ENCODE measurements at regions not wholly inside any gene's neighbourhood (a gene's known extent, or its start where the extent isn't known, plus 50 kb on each side); places are given as distances from the start of the nearest gene placed in this dataset.
"Not testable (repeated sequence)": the region's sequence is repeated elsewhere in the genome, so short reads cannot be mapped to it uniquely, and the experiment has no call there.

DNA sequence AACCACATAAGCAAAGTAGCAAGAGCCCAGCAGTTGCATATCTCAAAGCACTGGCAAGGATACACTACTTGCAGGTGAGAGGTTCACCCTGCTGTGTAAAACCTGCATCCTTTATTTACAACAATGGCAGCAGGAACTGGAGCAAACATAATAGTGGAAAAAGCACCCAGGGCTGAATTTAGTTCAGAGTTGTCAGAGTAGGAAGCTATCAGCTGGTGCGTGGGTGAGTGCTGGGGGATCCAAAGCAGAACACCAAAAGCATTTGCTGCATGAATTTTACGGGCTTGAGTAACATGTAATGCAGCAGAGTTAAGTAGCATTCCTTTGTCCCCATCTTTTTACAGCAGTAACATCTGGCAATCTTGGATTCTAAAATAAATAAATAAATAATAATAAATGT, 73.5 kb upstream of the SRD5A2 start:
- Mint-ChIP-seq H3K4me1 (no peaks in the 10 kb centered on the region), H3K4me3 (no peak overlapping the region), H3K27ac (ENCODE audit: unreplicated experiment) (no peak overlapping the region), H3K36me3 (ENCODE audit: low read depth) (no peaks in the 10 kb centered on the region), H3K9me3 (peaks cover 3% of the 10 kb centered on the region), H3K27me3 (ENCODE audit: low read depth) (peaks cover 43% of the 10 kb centered on the region)
- no peak for DNase-seq (ENCODE audit: low read depth, low spot score)
- TF ChIP-seq CTCF (conservative IDR thresholded peaks at IDR 0.05) = no peak

- Mint-ChIP-seq H3K27me3 (ENCODE audit: low read depth) (peaks cover 35% of the 10 kb centered on the region), H3K4me1 (no peaks in the 10 kb centered on the region), H3K4me3 (no peak overlapping the region), H3K27ac (ENCODE audit: unreplicated experiment) (no peak overlapping the region), H3K36me3 (ENCODE audit: low read depth) (no peaks in the 10 kb centered on the region), H3K9me3 (peaks cover 3% of the 10 kb centered on the region)
- DNase-seq (ENCODE audit: low read depth, low spot score) = no peak
- TF ChIP-seq CTCF (conservative IDR thresholded peaks at IDR 0.05) = no peak
Measured at GRCh38 chr2:31651736-31652135, 71.0 kb upstream of the SRD5A2 start.

- H3K27ac Mint-ChIP-seq (ENCODE audit: unreplicated experiment) = no peak overlapping the region
- H3K27me3 Mint-ChIP-seq (ENCODE audit: low read depth) = peaks cover 34% of the 10 kb centered on the region
- peaks cover 3% of the 10 kb centered on the region for H3K9me3 Mint-ChIP-seq
- no peak for DNase-seq (ENCODE audit: low read depth, low spot score)
- no peak overlapping the region for H3K4me3 Mint-ChIP-seq
- H3K4me1 Mint-ChIP-seq = no peaks in the 10 kb centered on the region
- TF ChIP-seq CTCF (conservative IDR thresholded peaks at IDR 0.05) = no peak
- no peaks in the 10 kb centered on the region for H3K36me3 Mint-ChIP-seq (ENCODE audit: low read depth)
Measured at GRCh38 chr2:31651267-31651666, 70.5 kb upstream of the SRD5A2 start.

GRCh38 chr2:31644551-31644950, 63.8 kb upstream of the SRD5A2 start:
- H3K4me1 Mint-ChIP-seq = no peaks in the 10 kb centered on the region

DNA sequence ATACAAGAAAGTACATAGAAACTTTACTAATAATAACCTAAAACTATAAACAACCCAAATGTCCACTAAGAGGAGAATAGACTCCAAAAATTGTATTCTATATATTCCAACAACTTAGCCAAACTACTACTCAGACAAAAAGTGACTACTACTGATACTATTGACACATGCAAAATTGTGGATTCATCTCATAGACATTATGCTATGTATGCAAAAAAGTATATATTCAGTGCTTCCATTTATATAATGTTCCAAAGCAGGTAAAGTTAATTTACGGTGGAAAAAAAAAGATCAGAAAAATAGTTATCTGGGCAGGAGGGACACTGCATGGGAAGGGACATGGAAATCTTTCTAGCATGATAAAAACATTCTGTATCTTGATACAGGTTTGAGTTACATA, 62.0 kb upstream of the SRD5A2 start:
- no peak overlapping the region for H3K4me3 Mint-ChIP-seq
- H3K9me3 Mint-ChIP-seq = no peaks in the 10 kb centered on the region
- no peak overlapping the region for H3K27ac Mint-ChIP-seq (ENCODE audit: unreplicated experiment)
- no peaks in the 10 kb centered on the region for H3K4me1 Mint-ChIP-seq
- no peak for TF ChIP-seq CTCF (conservative IDR thresholded peaks at IDR 0.05)
- no peak for DNase-seq (ENCODE audit: low read depth, low spot score)
- H3K27me3 Mint-ChIP-seq (ENCODE audit: low read depth) = peaks cover 75% of the 10 kb centered on the region
- H3K36me3 Mint-ChIP-seq (ENCODE audit: low read depth) = no peaks in the 10 kb centered on the region

More at GRCh38 chr2:31644551-31644950, 63.8 kb upstream of the SRD5A2 start:
- Mint-ChIP-seq H3K9me3 (no peaks in the 10 kb centered on the region), H3K27me3 (ENCODE audit: low read depth) (peaks cover 66% of the 10 kb centered on the region), H3K36me3 (ENCODE audit: low read depth) (no peaks in the 10 kb centered on the region), H3K27ac (ENCODE audit: unreplicated experiment) (no peak overlapping the region), H3K4me3 (no peak overlapping the region)
- DNase-seq (ENCODE audit: low read depth, low spot score) = no peak
- no peak for TF ChIP-seq CTCF (conservative IDR thresholded peaks at IDR 0.05)

GRCh38 chr2:31632201-31632600, 51.5 kb upstream of the SRD5A2 start:
- not testable (repeated sequence) for H3K9me3 Mint-ChIP-seq; H3K4me3 Mint-ChIP-seq; DNase-seq (ENCODE audit: low read depth, low spot score); H3K4me1 Mint-ChIP-seq; H3K36me3 Mint-ChIP-seq (ENCODE audit: low read depth); H3K27ac Mint-ChIP-seq (ENCODE audit: unreplicated experiment)
- peaks cover 21% of the 10 kb centered on the region for H3K27me3 Mint-ChIP-seq (ENCODE audit: low read depth)

Data from neural crest cell (in vitro differentiated cells).